ENCODE measurements at regions not wholly inside any gene's neighbourhood (a gene's known extent, or its start where the extent isn't known, plus 50 kb on each side); places are given as distances from the start of the nearest gene placed in this dataset.
A peak's percentile ranks its signal among the peaks of the same experiment; 100 is the strongest.
"Not testable (repeated sequence)": the region's sequence is repeated elsewhere in the genome, so short reads cannot be mapped to it uniquely, and the experiment has no call there.

- DNase-seq, result no peak
Measured at GRCh38 chr3:167100651-167101050, 279.4 kb downstream of the ZBBX start.

GRCh38 chr3:167100200-167100599 lies 279.9 kb downstream of the ZBBX start:
- no peak for DNase-seq

GRCh38 chr3:167095976-167096375 lies 284.1 kb downstream of the ZBBX start:
- DNase-seq, result no peak

- DNase-seq, result no peak
Measured at GRCh38 chr3:167094632-167095031, 285.5 kb downstream of the ZBBX start.

GRCh38 chr3:167091226-167091625 lies 288.9 kb downstream of the ZBBX start:
- no peak for DNase-seq

GRCh38 chr3:167084545-167084944 lies 295.6 kb downstream of the ZBBX start:
- no peak for DNase-seq

- no peak for DNase-seq
Measured at GRCh38 chr3:167078070-167078622, 302.0 kb downstream of the ZBBX start.

GRCh38 chr3:167067787-167068161 lies 312.3 kb downstream of the ZBBX start:
- DNase-seq, result no peak

GRCh38 chr3:167066977-167067786 lies 312.9 kb downstream of the ZBBX start:
- DNase-seq, result no peak

GRCh38 chr3:167057581-167057980 lies 322.5 kb downstream of the ZBBX start:
- DNase-seq, result no peak

- DNase-seq, result peak; percentile 40
Measured at GRCh38 chr3:167054926-167055325, 325.2 kb downstream of the ZBBX start.

- DNase-seq, result no peak
Measured at GRCh38 chr3:167051421-167051820, 328.7 kb downstream of the ZBBX start.

GRCh38 chr3:167033866-167034265 lies 346.2 kb downstream of the ZBBX start:
- DNase-seq, result no peak

GRCh38 chr3:167032267-167032876 lies 347.7 kb downstream of the ZBBX start:
- DNase-seq, result no peak

GRCh38 chr3:167031364-167032049 lies 348.6 kb downstream of the ZBBX start:
- DNase-seq, result no peak

- no peak for DNase-seq
Measured at GRCh38 chr3:167030082-167030725, 349.9 kb downstream of the ZBBX start.

GRCh38 chr3:167019503-167019902 lies 360.6 kb downstream of the ZBBX start:
- DNase-seq, result not testable (repeated sequence)

- not testable (repeated sequence) for DNase-seq
Measured at GRCh38 chr3:167018591-167019111, 361.4 kb downstream of the ZBBX start.

- no peak for DNase-seq
Measured at GRCh38 chr3:167012691-167013090, 367.4 kb downstream of the ZBBX start.

- DNase-seq, result no peak
Measured at GRCh38 chr3:167008791-167009190, 371.3 kb downstream of the ZBBX start.

GRCh38 chr3:167001374-167001773 lies 378.7 kb downstream of the ZBBX start:
- DNase-seq, result no peak

GRCh38 chr3:166993015-166993630 lies 387.0 kb downstream of the ZBBX start:
- no peak for DNase-seq

All from femur (tissue), 1 donor.